ENCODE measurements at regions not wholly inside any gene's neighbourhood (a gene's known extent, or its start where the extent isn't known, plus 50 kb on each side); places are given as distances from the start of the nearest gene placed in this dataset.
"Not testable (repeated sequence)": the region's sequence is repeated elsewhere in the genome, so short reads cannot be mapped to it uniquely, and the experiment has no call there.

- TF ChIP-seq, protein P1, sequence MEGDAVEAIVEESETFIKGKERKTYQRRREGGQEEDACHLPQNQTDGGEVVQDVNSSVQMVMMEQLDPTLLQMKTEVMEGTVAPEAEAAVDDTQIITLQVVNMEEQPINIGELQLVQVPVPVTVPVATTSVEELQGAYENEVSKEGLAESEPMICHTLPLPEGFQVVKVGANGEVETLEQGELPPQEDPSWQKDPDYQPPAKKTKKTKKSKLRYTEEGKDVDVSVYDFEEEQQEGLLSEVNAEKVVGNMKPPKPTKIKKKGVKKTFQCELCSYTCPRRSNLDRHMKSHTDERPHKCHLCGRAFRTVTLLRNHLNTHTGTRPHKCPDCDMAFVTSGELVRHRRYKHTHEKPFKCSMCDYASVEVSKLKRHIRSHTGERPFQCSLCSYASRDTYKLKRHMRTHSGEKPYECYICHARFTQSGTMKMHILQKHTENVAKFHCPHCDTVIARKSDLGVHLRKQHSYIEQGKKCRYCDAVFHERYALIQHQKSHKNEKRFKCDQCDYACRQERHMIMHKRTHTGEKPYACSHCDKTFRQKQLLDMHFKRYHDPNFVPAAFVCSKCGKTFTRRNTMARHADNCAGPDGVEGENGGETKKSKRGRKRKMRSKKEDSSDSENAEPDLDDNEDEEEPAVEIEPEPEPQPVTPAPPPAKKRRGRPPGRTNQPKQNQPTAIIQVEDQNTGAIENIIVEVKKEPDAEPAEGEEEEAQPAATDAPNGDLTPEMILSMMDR (IDR thresholded peaks at IDR 0.05; ENCODE audit: insufficient read depth, low read depth, low read length): no peak
- no peak for DNase-seq (ENCODE audit: low read depth)
- no peak overlapping the region for H3K4me3 ChIP-seq (ENCODE audit: low read depth, low read length)
Measured at GRCh38 chr11:104781719-104782376, 116.4 kb downstream of the CASP12 start.

GRCh38 chr11:104781037-104781436 lies 117.2 kb downstream of the CASP12 start:
- TF ChIP-seq, protein P1 (IDR thresholded peaks at IDR 0.05; ENCODE audit: insufficient read depth, low read depth, low read length): no peak
- DNase-seq (ENCODE audit: low read depth): no peak
- no peak overlapping the region for H3K4me3 ChIP-seq (ENCODE audit: low read depth, low read length)

GRCh38 chr11:104776501-104777170 lies 121.6 kb downstream of the CASP12 start:
- no peak overlapping the region for H3K4me3 ChIP-seq (ENCODE audit: low read depth, low read length)
- DNase-seq (ENCODE audit: low read depth): no peak
- TF ChIP-seq, protein P1 (IDR thresholded peaks at IDR 0.05; ENCODE audit: insufficient read depth, low read depth, low read length): no peak

DNA sequence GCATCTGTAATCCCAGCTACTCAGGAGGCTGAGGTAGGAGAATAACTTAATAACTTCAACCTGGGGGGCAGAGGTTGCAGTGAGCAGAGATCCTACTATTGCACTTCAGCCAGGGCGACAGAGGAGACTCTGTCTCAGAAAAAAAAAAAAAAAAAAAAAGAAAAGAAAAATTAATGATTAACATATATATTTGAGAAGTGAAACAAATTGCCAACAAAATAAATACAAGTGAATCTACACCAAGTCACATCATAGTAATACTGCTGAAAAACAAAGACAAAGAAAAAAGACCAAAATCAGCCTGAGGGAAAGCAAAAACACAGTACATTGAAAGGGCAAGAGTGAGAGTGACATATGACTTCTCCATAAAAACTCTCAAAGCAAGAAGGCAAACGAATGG lies 123.7 kb downstream of the CASP12 start:
- TF ChIP-seq, protein P1 (IDR thresholded peaks at IDR 0.05; ENCODE audit: insufficient read depth, low read depth, low read length): no peak
- H3K4me3 ChIP-seq (ENCODE audit: low read depth, low read length): no peak overlapping the region
- no peak for DNase-seq (ENCODE audit: low read depth)

- DNase-seq (ENCODE audit: low read depth): peak; percentile 88
- TF ChIP-seq, protein P1 (IDR thresholded peaks at IDR 0.05; ENCODE audit: insufficient read depth, low read depth, low read length): no peak
- H3K4me3 ChIP-seq (ENCODE audit: low read depth, low read length): no peak overlapping the region
Measured at GRCh38 chr11:104772806-104773241, 125.4 kb downstream of the CASP12 start.

GRCh38 chr11:104771763-104772162 lies 126.5 kb downstream of the CASP12 start:
- TF ChIP-seq, protein P1 (IDR thresholded peaks at IDR 0.05; ENCODE audit: insufficient read depth, low read depth, low read length): no peak
- DNase-seq (ENCODE audit: low read depth): peak; percentile 10
- H3K4me3 ChIP-seq (ENCODE audit: low read depth, low read length): no peak overlapping the region

GRCh38 chr11:104771046-104771445 lies 127.2 kb downstream of the CASP12 start:
- DNase-seq (ENCODE audit: low read depth); H3K4me3 ChIP-seq (ENCODE audit: low read depth, low read length): not testable (repeated sequence)

Data from fibroblast of villous mesenchyme (primary cell).